ENCODE measurements at regions not wholly inside any gene's neighbourhood (a gene's known extent, or its start where the extent isn't known, plus 50 kb on each side); places are given as distances from the start of the nearest gene placed in this dataset.

GRCh38 chr11:134521452-134522289 is 109.6 kb upstream of the B3GAT1 start:
- in situ Hi-C loops (cut with HindIII; ENCODE audit: low pct_unique_long_range_greater_than_20kb, low sequenced_read_pairs) = no loop called here
- no peak for DNase-seq (ENCODE audit: low read depth in 1 of 2, low spot score in 1 of 2)
- TF ChIP-seq JUND (IDR thresholded peaks at IDR 0.05; ENCODE audit: low read depth) = no peak

GRCh38 chr11:134521001-134521400 is 109.0 kb upstream of the B3GAT1 start:
- no peak for DNase-seq (ENCODE audit: low read depth in 1 of 2, low spot score in 1 of 2)
- in situ Hi-C loops (cut with HindIII; ENCODE audit: low pct_unique_long_range_greater_than_20kb, low sequenced_read_pairs) = no loop called here

GRCh38 chr11:134519788-134520187 is 107.7 kb upstream of the B3GAT1 start:
- no peak for DNase-seq (ENCODE audit: low read depth in 1 of 2, low spot score in 1 of 2)
- in situ Hi-C loops (cut with HindIII; ENCODE audit: low pct_unique_long_range_greater_than_20kb, low sequenced_read_pairs) = no loop called here
- TF ChIP-seq JUND (IDR thresholded peaks at IDR 0.05; ENCODE audit: low read depth) = no peak

More at GRCh38 chr11:134521001-134521400, 109.0 kb upstream of the B3GAT1 start:
- TF ChIP-seq JUND (IDR thresholded peaks at IDR 0.05; ENCODE audit: low read depth) = no peak

- in situ Hi-C loops (cut with HindIII; ENCODE audit: low pct_unique_long_range_greater_than_20kb, low sequenced_read_pairs) = no loop called here
- no peak for TF ChIP-seq JUND (IDR thresholded peaks at IDR 0.05; ENCODE audit: low read depth)
Observed at GRCh38 chr11:134519390-134519750, 107.3 kb upstream of the B3GAT1 start.

GRCh38 chr11:134518616-134519389 is 106.8 kb upstream of the B3GAT1 start:
- in situ Hi-C loops (cut with HindIII; ENCODE audit: low pct_unique_long_range_greater_than_20kb, low sequenced_read_pairs) = no loop called here
- DNase-seq (ENCODE audit: low read depth in 1 of 2, low spot score in 1 of 2) = no peak
- no peak for TF ChIP-seq JUND (IDR thresholded peaks at IDR 0.05; ENCODE audit: low read depth)

More at GRCh38 chr11:134519390-134519750, 107.3 kb upstream of the B3GAT1 start:
- DNase-seq (ENCODE audit: low read depth in 1 of 2, low spot score in 1 of 2) = no peak

- in situ Hi-C loops (cut with HindIII; ENCODE audit: low pct_unique_long_range_greater_than_20kb, low sequenced_read_pairs) = no loop called here
- no peak for DNase-seq (ENCODE audit: low read depth in 1 of 2, low spot score in 1 of 2)
- no peak for TF ChIP-seq JUND (IDR thresholded peaks at IDR 0.05; ENCODE audit: low read depth)
Observed at GRCh38 chr11:134517621-134518293, 105.7 kb upstream of the B3GAT1 start.

GRCh38 chr11:134517115-134517514 is 105.1 kb upstream of the B3GAT1 start:
- no peak for DNase-seq (ENCODE audit: low read depth in 1 of 2, low spot score in 1 of 2)
- in situ Hi-C loops (cut with HindIII; ENCODE audit: low pct_unique_long_range_greater_than_20kb, low sequenced_read_pairs) = no loop called here
- no peak for TF ChIP-seq JUND (IDR thresholded peaks at IDR 0.05; ENCODE audit: low read depth)

- no peak for TF ChIP-seq JUND (IDR thresholded peaks at IDR 0.05; ENCODE audit: low read depth)
- in situ Hi-C loops (cut with HindIII; ENCODE audit: low pct_unique_long_range_greater_than_20kb, low sequenced_read_pairs) = no loop called here
- no peak for DNase-seq (ENCODE audit: low read depth in 1 of 2, low spot score in 1 of 2)
Observed at GRCh38 chr11:134516529-134516928, 104.5 kb upstream of the B3GAT1 start.

GRCh38 chr11:134515081-134515960 is 103.3 kb upstream of the B3GAT1 start:
- no peak for TF ChIP-seq JUND (IDR thresholded peaks at IDR 0.05; ENCODE audit: low read depth)
- no peak for DNase-seq (ENCODE audit: low read depth in 1 of 2, low spot score in 1 of 2)
- in situ Hi-C loops (cut with HindIII; ENCODE audit: low pct_unique_long_range_greater_than_20kb, low sequenced_read_pairs) = no loop called here

GRCh38 chr11:134514354-134514951 is 102.4 kb upstream of the B3GAT1 start:
- no peak for TF ChIP-seq JUND (IDR thresholded peaks at IDR 0.05; ENCODE audit: low read depth)
- in situ Hi-C loops (cut with HindIII; ENCODE audit: low pct_unique_long_range_greater_than_20kb, low sequenced_read_pairs) = no loop called here
- DNase-seq (ENCODE audit: low read depth in 1 of 2, low spot score in 1 of 2) = no peak

- DNase-seq (ENCODE audit: low read depth in 1 of 2, low spot score in 1 of 2) = no peak
- in situ Hi-C loops (cut with HindIII; ENCODE audit: low pct_unique_long_range_greater_than_20kb, low sequenced_read_pairs) = no loop called here
- no peak for TF ChIP-seq JUND (IDR thresholded peaks at IDR 0.05; ENCODE audit: low read depth)
Observed at GRCh38 chr11:134513585-134514120, 101.6 kb upstream of the B3GAT1 start.
